HCT116 (cell line): ENCODE measurements at regions not wholly inside any gene's neighbourhood (a gene's known extent, or its start where the extent isn't known, plus 50 kb on each side); places are given as distances from the start of the nearest gene placed in this dataset.

Source experiments
- CEBPB ChIP-seq: IDR thresholded peaks from 2 replicates; pipeline ENCODE4 v1.6.1; 2012; ENCODE audit warnings: low read depth
- JUND ChIP-seq: IDR thresholded peaks from 2 replicates; pipeline ENCODE4 v1.6.1; 2012
- TCF7L2 ChIP-seq: IDR thresholded peaks from 2 replicates; pipeline ENCODE4 v1.7.0; 2011; ENCODE audit warnings: borderline replicate concordance, inconsistent platforms; ENCODE audit not compliant: insufficient read depth, insufficient read length; ENCODE audit errors: extremely low read depth
- TF ChIP-seq, protein P1 (sequence below), 3 experiments: fragments of 200-600 bp in 1 of 3; sonication (generic) in 1 of 3; IDR thresholded peaks in 2 of 3; conservative IDR thresholded peaks in 1 of 3; 2 replicates each; pipeline ENCODE4 v1.5.1; 2012 to 2017; ENCODE audit warnings: low read depth in 2 of 3, low read length in 2 of 3, antibody characterized with exemption in 1 of 3, borderline replicate concordance in 1 of 3, control low read depth in 1 of 3, mild to moderate bottlenecking in 1 of 3, mixed read lengths in 1 of 3, mixed run types in 1 of 3, moderate library complexity in 1 of 3; ENCODE audit not compliant: insufficient read depth in 1 of 3

DNA sequence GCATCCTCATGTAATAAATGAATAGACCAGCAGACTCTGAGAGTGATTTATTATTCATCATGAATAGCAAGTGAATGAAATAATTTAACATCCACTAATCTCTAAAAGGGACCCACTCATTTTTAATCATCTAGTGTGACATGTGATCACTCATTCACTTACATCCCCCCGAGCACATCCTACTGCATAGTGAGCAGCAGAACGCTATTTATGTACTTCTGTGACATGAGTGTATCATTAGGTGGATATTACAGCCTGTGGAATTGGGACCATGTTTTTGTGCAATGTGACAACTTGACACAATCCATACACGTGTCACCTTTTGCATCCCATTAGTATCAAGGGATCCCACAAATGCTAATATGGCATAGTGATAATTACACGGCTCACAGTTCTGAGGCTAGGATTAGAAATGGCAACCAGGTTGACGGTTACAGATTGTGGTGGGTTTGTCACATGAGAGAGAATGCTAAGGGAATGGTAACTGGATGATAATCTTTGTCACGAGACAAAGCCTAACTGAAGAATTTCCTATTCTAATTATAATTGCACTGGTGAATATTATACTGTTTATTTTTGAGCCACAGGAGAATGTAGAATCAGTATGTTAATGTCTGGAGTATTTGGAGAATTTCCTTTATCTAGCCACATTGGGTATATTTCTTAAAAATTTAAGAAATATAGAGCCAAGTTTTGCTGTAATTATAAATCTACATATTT, 595.2 kb upstream of the TBL1XR1 start:
- no peak for TF ChIP-seq CEBPB
- no peak for TF ChIP-seq JUND
- TF ChIP-seq, protein P1, sequence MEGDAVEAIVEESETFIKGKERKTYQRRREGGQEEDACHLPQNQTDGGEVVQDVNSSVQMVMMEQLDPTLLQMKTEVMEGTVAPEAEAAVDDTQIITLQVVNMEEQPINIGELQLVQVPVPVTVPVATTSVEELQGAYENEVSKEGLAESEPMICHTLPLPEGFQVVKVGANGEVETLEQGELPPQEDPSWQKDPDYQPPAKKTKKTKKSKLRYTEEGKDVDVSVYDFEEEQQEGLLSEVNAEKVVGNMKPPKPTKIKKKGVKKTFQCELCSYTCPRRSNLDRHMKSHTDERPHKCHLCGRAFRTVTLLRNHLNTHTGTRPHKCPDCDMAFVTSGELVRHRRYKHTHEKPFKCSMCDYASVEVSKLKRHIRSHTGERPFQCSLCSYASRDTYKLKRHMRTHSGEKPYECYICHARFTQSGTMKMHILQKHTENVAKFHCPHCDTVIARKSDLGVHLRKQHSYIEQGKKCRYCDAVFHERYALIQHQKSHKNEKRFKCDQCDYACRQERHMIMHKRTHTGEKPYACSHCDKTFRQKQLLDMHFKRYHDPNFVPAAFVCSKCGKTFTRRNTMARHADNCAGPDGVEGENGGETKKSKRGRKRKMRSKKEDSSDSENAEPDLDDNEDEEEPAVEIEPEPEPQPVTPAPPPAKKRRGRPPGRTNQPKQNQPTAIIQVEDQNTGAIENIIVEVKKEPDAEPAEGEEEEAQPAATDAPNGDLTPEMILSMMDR (IDR thresholded peaks at IDR 0.05 in 2 of 3, conservative IDR thresholded peaks at IDR 0.05 in 1 of 3; ENCODE audit: borderline replicate concordance in 1 of 3, insufficient read depth in 1 of 3, low read depth in 2 of 3, low read length in 2 of 3): no peak
- no peak for TF ChIP-seq TCF7L2
